Glomerular endothelial cell (primary cell): ENCODE measurements at regions not wholly inside any gene's neighbourhood (a gene's known extent, or its start where the extent isn't known, plus 50 kb on each side); places are given as distances from the start of the nearest gene placed in this dataset.

ENCODE experiments used
- DNase-seq: peaks from one replicate; pipeline ENCODE4 v3.0.0-alpha.2; 2011; ENCODE audit warnings: low read depth, low spot score; ENCODE audit errors: extremely low read depth

DNA sequence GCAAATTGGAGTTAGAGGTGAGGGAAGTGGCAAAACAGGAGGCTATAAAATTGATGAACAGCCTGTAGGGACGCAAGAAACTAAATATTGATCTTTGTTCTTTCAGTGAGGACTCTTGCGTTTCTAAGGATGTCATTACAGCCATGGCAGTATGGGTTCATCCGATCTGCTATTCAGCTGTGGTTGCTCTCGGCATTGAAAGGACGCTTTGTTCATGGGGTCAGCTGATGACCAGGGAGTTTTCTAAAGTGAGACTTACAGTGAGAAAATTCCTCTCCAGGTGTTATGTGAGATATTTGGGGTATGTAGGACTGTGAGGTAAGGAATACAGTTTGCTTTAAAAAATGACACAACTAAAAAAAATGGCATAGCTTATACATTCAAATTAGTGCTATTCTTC is 52.7 kb upstream of the PELI1 start:
- no peak for DNase-seq

DNA sequence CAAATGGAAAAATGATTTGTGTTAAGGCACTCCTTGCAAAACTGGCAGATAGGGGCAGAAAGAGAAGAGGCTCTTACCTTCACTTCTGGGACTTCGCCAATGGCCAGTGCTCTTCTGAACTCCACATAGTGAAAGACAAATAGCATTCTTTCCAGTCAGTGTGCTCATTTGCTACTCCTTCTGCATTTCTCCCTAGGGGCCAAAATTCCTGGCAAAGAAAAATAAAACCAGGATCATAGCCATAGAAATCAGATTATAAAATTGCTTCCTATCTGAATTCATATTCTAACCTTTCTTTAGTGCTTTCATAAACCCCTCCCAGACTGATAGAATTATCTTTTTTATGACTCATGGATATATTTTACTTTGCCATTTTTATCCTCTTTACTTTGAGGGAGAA is 56.9 kb upstream of the PELI1 start:
- DNase-seq: no peak

DNA sequence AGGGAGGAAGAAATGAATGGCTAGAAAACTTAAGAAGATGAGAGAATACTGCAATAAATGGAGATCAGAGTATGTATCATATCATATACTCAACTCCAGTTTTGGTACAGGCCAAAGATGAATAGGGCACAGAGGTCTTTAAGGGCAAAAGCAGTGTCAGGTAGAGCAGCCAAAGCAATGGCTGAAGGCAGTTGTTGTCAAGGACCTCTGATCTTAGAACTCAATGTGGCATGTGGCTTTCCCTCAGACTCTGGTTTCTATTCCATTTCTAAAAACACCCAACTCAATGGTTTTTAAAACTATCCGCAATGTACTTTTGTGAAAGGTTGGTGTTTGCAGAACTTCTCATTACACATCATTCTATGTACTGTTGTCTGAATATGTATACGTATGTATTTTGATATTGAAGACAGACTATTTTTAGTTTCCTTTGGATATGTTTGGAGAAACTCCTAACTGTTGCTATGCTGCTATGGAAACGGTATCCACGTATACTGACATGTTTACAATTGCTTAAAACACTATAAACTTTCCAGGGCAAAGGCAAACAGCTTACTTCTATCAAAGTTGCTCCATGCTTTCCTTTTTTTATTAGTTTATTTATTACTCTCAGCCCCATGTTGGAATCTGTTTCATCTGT is 58.1 kb upstream of the PELI1 start:
- DNase-seq: no peak

DNA sequence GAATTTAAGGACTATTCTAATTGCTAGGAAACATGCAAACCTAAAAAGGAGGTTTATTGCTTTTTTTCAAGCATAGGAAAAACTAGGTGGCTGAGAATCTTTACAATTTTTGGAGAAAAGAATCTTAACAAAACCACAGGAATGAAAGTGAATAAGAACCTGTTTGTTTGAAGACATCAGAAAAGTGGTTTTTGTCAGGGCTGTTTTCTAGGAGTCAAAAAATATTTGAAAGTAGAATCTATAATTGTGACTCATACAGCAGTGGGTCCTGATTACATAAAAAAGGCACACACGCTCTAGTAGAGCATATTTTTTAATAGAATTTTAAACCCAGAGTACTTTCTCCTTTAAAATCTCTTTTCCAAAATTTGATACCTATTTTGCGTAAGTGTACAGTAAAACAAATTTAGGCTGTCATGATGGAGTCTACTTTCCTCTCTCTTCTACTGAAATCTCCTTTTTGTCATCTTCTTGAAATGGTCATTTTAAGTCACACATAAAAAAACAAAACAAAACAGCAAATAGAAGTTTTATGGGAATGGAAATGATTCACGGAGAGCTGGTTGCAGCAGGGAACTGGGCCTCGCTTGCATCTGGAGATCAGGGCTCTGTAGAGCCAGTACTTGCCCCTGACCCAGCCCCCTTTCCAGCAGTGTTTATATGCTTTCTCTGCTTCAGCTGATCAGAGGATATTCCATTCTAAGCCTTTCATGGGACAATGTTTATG is 59.1 kb upstream of the PELI1 start:
- no peak for DNase-seq

DNA sequence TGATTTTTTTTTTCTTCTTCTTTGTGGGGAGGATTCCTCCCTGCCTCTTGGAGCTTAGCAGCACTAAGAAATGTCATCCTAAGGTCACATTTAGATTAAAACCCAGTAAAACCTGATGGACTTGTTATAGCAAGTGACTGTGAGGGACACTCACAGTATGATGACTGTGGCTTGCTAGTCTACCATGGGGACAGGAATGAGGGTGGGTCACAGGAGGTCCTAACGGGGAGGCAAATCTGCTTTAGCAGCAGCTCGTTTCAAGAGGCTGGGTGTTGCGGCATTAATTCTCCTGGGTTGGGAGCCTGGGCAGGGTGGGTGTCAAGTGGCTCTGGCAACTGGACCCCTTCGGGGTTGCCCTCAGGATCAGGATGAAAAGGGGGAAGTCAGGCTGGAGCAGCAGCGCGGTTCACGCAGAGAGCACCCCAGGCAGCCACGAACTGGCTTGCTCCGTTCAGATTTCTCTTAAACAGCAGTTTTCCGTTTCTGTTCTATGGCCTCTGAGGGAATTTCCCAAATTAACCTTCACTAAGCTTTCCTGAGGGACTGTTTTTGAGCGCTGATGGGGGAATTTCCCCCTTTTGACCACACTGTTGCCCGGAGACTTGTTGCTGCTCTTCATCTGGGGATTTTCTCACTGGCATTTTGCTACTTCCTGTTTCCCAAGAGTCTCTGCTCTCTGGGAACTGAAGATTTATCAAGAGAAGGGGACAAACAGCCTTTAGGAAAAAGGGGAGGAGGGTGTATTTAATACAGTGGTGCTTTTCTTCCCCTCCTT is 59.8 kb upstream of the PELI1 start:
- no peak for DNase-seq

DNA sequence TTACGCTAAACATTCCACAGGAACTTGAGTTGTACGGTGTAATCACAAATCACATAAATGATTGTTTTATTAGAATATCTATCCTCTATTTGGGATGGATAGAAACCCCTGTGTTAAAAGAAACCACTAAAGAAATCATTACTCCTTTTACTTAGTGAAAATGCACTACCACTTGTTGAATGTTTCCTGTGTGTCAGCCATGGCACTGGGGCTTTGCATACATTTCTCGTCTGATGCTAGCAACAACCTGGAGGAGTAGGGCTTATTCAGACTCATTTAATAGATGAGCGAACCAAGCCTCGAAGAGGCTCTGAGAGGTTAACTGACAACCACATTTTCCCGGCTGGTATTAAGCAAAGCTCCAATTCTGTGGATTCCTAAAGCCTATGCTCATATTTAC is 60.5 kb upstream of the PELI1 start:
- no peak for DNase-seq

DNA sequence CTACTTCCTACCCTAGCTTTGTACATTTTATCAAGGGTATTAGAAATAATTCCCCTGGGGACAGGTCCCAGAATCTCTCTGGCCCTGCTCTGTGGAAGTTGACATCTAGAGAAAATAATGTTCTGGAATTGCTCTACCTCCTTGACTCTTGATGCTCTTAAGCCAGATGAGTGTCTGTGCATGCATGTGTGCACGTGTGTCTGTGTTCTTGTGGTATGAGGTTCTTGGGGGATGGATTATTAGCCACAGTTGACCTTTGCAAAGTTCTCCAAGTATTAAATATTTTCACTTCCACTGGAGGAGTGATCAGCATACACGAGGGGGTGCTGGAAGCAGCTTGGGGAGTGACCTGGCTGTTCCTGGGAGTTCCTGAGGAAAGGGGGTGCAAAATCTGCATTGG is 61.2 kb upstream of the PELI1 start:
- no peak for DNase-seq

DNA sequence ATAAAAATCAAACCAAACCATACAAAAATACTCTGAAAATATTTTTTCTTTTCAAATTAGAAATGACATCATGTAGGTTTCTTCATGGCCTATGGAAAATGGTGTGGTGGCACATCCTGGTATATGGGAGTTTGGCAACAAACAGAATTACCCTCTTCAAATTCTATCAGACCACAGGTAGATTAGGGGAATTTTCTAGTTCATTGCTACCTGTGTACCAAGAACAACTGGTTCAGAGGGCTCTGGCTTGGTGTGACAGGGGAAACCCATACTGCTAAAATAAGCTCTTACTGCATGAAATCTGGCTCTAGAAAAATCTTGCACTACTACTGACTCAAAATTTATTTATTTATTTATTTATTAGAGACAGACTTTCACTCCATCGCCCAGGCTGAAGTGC is 63.4 kb upstream of the PELI1 start:
- no peak for DNase-seq

DNA sequence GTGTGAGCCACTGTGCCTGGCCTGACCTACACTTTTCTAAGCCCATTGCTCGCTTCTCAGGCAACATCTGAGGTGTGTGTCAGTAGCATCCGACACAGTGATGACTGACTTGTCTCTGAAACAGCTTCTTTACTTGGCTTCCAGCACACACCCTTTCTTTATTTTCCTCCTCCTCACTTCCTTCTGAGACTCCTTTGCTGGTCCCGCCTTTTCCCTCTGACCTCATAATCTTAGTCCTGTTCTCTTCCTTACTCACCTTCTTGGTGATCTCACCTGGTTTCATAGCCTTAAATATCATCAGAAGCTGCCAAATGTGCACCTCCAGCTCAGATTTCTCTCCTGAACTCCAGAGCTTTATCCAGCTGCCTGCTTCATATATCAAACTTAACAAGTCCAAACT is 66.6 kb upstream of the PELI1 start:
- no peak for DNase-seq

DNA sequence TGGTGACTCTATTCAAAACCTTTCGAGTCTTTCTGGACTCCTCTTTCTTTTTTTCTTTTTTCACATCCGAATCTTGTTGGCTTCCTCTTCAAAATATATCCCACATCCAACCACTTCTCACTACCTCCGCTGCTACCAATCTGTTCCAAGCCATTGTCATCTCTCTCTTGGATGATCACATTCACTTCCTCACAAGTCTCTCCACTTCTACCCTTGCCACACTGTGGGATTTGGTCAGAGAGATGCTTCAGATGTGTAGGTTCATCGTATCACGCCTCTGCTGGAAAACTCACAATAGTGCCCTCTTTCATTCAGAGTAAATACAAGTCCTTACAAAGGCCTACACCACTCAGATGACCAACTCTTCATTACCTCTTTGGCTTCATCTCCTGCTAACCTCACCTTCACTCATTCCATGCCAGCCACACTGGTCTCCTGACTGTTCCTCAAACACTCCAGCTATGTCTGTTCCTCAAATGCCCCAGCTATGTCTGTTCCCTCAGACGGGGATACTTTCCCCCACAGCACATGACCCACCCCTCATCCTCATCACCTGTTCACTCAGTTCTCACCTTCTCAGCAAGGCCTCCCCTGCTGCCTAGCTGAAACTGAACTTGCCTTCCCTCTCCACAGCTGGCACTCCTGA is 67.2 kb upstream of the PELI1 start:
- DNase-seq: no peak

DNA sequence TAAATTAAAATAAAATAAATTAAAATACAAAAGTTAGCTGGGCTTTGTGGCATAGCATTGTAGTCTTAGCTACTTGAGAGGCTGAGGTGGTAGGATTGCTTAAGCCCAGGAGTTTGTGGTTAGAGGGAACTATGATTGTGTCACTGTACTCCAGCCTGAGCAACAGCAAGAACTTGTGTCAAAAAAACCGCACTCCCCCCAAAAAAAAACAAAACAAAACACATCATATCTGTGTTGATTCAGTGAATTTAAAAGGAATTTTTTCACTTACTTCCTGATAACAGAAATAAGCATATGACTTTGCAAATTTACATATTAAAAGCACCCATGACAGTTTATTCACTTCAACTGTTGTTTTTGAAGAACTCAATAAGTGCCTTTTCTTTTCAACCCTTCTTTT is 68.1 kb upstream of the PELI1 start:
- no peak for DNase-seq

DNA sequence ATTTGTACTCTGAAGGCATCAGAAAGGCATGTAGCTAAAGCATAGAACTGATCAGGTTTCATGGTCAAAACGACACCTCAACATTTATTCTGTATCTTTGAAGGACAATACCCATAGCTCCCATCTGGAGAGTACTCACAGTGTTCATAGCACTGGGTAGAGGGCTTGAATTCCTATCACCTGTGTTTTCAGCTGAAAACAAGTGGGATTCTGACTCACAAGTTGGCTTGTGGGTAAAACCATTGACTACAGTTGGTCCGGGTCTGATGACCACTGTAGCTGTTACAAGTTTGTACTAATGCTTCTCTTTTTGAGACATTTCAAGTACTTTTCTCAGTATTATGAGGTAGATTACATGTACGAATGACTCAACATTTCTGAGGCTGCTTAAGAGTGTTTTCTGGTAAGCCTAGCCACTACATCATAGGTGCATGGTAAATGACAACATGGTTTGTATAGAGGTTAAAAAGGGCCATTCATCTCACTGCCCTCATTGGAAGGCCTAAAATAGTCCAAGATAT is 68.6 kb upstream of the PELI1 start:
- no peak for DNase-seq

DNA sequence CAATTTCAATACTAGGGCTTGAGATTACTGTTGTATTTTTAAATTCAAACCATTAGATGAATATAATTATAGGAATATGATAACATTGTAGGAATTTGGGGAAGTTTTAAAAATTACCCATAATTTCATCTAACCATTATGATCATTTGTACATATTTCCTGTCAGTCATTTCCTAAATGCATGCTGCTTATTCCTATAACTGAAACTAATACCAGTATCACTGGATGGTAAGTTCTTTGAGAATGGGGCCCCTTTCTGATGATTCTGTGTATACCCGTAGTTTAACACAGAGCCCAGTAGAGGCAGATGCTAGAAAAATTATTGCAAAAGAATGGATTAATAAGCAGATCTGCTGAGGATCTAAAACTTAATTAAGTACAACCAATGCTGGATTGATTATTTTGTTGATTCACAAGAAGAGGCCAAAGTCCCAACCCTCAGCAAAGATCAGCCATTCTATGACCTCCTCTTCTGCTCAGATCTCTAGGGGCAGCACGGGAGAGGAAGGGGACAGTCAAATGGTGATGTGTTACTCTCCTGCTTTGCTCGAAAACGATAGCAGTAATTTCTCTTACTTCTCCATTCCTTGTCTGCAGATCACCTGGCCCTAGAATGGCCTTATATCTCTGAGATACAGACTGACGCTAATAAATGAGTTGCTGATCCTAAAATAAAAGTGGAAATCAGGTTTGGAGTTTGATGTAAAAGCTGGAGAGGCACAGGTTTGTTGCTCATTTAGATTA is 69.5 kb upstream of the PELI1 start:
- DNase-seq: no peak

DNA sequence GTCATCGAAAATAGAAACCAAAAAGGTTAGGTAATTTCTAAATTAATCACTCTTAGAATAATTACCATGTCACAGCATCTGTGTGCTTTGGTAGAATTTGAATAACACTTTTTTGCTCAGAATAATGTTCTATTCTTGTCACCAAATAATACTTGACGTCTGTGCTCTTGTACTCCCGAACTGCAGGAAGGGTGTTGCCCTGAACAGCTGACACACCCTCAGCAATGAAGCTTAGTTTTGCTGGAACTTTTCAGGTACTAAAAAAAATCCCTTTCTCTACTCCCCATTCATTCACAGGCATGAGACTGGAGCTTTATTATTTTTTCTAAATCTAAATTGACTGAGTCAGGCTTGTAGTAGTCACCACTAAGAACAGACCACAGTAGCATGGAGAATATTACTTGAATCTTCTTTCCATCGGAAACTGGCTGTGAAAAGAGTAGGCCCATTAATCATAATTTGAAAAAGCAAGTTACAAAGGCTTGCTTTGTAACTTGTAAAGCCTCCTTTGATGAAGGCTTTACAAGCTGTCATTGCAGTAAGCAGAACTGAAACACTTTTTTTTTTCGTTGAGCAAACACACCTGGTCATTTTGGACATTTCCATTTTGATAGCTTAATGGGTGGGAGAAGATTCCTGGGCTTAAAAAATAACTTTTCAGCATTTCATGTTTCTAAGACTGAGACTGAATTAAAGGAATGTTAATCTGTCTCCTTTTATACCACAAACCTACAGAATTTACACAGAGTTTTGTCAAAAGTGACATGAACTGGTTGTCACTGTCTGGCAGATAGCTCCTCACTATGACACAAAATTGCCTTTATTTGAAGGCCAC is 70.3 kb upstream of the PELI1 start:
- no peak for DNase-seq

DNA sequence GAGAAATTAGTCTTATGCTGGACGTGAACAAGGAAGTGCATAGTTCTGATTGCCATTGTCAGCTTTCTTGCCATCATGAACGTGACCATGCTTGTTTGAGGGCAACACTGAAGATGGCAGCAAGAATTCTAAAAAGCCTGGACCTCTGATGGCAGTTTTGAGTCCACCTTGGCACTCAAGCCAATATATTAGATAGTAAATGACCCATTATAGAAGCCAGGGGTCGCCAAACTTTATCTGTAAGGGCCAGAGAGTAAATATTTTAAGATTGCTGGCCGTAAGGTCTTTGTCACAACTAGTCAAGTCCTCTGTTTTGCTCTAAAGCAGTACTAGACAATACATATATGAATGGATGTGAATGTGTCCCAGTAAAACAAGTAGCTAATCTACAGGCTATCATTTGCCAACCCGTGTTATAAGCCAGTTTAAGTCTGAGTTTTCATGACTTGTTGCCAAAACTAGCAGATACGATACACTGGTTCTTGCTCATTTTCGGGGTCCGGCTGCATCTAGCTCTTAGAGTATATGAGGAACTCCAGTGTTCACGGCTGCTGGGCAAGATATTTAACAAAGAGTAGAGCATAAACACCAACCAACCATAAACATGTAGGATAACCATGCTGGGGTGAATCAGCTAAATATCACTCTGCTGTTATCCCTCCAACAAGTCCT is 73.1 kb upstream of the PELI1 start:
- no peak for DNase-seq

DNA sequence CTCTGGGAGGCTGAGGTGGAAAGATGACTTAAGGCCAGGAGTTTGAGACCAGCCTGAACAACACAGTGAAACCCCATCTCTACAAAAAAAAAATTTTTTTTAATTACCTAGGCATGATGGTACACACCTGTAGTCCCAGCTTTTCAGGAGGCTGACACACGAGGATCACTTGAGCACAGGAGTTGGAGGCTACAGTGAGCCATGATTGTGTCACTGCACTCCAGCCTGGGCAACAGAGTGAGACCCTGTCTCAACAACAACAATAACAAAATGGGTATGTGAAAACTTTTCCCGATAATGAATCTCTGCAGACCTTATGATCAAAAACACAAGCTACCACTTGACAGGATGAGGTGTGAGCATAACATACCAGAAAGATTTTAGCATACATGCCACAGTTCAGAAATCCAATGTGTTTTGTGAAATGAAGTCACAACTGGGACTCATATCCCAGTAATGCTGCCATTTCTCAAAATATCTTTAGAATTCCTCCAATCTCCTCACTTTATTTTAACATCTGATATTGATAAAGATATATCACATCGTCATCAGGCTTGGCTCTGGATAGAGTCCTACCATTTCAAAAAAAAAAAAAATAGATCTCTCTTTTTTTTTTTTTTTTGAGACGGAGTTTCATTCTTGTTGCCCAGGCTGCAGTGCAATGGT is 74.0 kb upstream of the PELI1 start:
- DNase-seq: no peak

DNA sequence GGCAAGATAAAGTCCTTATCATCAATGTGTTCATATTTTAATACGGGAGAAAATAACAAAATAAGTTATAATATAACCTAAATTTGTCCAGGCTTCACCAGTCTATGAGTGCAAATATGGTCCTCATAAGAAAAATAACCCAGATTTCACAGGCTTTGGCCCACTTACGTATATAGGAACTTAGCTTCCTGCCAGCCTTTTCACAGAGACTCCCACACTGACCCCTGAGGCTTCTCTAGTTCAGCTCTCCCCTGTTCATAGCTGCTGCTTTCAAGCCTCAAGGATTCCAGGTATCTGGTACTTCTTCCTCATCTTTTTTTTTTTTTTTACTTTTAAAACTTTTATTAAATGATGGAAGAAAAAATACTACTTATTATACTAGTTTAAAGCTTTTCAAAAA is 74.9 kb upstream of the PELI1 start:
- DNase-seq: no peak

DNA sequence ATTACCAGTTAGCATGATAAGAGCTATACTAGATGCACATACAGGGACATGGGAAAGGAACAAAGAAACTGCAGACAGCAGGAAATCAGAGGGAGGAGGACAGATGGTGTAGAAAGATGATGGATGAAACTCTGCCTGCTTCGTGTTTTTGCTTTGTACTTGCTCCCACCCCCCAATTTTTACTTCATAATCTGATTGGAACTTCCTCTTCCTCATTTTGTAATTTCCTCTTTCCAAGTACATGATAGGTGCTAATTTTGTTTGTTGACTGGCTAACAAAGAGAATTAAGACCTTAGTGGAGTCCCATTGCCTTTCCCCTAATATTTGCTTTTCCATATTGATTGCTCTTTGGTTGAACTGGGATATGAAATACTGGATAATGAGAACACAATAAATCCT is 76.0 kb upstream of the PELI1 start:
- no peak for DNase-seq
